Astrocyte (in vitro differentiated cells and primary cell): ENCODE measurements at regions not wholly inside any gene's neighbourhood (a gene's known extent, or its start where the extent isn't known, plus 50 kb on each side); places are given as distances from the start of the nearest gene placed in this dataset.

ENCODE experiments used
- EZH2 ChIP-seq: IDR thresholded peaks from 2 replicates; pipeline ENCODE4 v1.6.1; 2012; ENCODE audit warnings: mild to moderate bottlenecking, low read length, inconsistent platforms; ENCODE audit not compliant: insufficient read depth
- TF ChIP-seq, protein P1 (sequence below): IDR thresholded peaks from 2 replicates; pipeline ENCODE4 v1.5.1; 2011; ENCODE audit warnings: low read depth, mild to moderate bottlenecking, inconsistent platforms, low read length, moderate library complexity; ENCODE audit not compliant: insufficient read depth

DNA sequence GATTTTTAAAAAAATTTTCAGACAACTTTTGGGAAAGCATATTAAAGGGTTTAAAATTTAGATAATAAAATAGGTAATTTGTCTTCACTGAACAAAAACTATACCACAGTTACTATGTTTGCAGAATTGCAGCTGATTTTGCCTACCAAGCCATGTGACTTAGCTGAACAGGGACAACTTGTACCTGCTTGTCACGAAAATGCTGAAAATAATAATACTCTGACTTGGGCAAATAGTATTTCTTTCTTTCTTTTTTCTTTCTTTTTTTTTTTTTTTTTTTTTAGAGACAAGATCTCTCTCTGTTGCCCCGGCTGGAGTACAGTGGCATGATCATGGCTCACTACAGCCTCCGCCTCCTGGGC, 225.2 kb upstream of the PPP1R2C start:
- TF ChIP-seq, protein P1, sequence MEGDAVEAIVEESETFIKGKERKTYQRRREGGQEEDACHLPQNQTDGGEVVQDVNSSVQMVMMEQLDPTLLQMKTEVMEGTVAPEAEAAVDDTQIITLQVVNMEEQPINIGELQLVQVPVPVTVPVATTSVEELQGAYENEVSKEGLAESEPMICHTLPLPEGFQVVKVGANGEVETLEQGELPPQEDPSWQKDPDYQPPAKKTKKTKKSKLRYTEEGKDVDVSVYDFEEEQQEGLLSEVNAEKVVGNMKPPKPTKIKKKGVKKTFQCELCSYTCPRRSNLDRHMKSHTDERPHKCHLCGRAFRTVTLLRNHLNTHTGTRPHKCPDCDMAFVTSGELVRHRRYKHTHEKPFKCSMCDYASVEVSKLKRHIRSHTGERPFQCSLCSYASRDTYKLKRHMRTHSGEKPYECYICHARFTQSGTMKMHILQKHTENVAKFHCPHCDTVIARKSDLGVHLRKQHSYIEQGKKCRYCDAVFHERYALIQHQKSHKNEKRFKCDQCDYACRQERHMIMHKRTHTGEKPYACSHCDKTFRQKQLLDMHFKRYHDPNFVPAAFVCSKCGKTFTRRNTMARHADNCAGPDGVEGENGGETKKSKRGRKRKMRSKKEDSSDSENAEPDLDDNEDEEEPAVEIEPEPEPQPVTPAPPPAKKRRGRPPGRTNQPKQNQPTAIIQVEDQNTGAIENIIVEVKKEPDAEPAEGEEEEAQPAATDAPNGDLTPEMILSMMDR, result no peak
- TF ChIP-seq EZH2, result no peak
